ENCODE measurements at regions not wholly inside any gene's neighbourhood (a gene's known extent, or its start where the extent isn't known, plus 50 kb on each side); places are given as distances from the start of the nearest gene placed in this dataset.

- TF ChIP-seq, protein P1, sequence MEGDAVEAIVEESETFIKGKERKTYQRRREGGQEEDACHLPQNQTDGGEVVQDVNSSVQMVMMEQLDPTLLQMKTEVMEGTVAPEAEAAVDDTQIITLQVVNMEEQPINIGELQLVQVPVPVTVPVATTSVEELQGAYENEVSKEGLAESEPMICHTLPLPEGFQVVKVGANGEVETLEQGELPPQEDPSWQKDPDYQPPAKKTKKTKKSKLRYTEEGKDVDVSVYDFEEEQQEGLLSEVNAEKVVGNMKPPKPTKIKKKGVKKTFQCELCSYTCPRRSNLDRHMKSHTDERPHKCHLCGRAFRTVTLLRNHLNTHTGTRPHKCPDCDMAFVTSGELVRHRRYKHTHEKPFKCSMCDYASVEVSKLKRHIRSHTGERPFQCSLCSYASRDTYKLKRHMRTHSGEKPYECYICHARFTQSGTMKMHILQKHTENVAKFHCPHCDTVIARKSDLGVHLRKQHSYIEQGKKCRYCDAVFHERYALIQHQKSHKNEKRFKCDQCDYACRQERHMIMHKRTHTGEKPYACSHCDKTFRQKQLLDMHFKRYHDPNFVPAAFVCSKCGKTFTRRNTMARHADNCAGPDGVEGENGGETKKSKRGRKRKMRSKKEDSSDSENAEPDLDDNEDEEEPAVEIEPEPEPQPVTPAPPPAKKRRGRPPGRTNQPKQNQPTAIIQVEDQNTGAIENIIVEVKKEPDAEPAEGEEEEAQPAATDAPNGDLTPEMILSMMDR (IDR thresholded peaks at IDR 0.05): no peak
- no peak for TF ChIP-seq POLR2A (IDR thresholded peaks at IDR 0.05)
Observed at GRCh38 chr15:91782221-91782620, 71.3 kb upstream of the SLCO3A1 start.

All from heart left ventricle (tissue), 13 donors.